DMS153 treated with DMSO at 0.1 percent for 48 hours (cell line): ENCODE measurements at regions not wholly inside any gene's neighbourhood (a gene's known extent, or its start where the extent isn't known, plus 50 kb on each side); places are given as distances from the start of the nearest gene placed in this dataset.
A peak's percentile ranks its signal among the peaks of the same experiment; 100 is the strongest.

ENCODE experiments used
- DNase-seq: peaks from one replicate; lab custom pipeline; 2025; ENCODE audit not compliant: unreplicated experiment; lab: John Stamatoyannopoulos, UW

DNA sequence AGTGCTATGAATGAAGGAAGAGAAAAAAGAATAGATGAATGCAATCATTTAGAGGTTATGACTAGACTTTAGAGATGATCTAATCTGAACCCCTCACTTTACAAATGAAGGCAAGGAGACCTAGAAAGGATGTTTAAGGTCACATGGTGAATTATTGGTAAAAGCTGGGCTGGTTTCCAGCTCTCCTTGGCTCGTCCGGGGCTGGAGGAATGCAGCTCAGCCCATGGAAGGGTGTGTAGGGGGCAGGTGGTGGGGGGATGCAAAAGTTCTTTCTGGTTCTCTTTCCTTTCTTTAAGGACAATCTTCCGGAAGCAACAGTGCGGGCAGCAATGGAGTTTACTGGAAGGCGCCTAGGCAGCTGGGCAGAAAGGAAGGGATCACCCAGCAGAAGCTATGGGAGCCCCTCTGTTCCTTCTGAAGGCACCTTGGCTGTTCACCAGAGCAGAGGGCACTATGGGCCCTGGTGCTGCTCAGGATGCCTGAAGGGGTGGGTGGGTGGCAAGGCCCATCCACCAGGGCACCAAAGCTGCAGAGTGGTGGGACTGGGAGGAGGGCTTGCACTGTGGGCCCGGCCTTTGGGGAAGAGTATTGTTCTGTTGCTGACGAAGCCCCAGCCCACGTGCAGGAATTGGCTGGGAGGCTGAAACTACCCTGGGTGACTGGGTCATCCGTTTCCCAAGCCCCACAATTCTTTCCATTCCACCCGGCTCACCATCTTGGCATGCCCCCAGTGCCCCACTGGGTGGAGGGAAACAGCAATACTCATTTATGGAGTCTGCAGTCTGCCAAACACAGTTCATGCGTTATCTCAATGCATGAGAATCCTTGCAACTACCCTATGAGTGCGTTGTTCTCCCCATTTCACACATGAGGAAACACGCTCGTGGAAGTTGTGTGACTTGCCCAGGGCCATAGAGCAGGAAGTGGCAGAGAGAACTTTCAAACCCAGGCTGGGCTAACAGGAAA, 78.2 kb downstream of the IRF2BPL start:
- no peak for DNase-seq

DNA sequence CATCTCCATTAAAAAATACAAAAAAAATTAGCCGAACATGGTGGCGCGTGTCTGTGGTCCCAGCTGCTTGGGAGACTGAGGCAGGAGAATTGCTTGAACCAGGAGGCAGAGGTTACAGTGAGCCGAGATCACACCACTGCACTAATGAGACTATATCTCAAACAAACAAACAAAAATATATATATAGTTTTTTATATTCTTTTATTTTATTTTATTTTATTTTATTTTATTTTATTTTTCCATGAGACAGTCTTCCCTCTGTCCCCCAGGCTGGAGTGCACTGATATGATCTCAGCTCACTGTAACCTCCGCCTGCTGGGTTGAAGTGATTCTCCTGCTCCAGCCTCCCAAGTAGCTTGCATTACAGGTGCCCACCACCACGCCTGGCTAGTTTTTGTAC, 79.5 kb downstream of the IRF2BPL start:
- DNase-seq: no peak

DNA sequence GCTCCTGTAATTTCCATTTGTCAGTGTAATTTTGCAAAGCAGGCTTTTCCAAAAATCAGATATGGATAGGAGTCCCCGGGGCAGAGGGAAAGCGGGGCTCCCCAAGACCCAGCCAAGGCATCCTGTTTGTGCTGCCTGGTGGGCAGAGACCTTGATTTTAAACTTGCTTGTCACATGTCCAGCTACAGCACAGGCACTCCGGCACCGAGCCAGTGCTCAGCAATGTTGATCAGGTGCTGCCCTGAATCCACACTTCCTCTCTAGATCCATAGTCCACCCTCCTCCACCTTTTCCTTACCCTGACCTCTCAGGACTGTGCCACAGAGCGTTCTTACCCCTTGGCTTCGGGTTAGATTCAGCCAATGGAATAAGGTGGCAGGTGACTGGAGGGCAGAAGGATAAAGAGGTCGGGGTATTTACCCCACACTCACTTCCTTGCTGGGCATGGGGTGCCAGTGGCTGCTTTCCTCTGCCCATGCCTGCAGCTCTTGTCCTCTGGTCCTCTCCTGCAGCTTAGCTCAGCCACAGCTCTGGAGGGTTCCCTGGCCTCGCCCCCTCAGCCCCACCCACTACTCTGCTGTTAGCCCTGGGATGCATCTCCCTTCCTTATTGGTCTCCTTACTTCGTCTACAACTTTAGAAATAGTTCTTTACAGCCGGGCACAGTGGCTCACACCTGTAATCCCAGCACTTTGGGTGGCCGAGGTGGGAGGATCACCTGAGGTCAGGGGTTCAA, 80.1 kb downstream of the IRF2BPL start:
- no peak for DNase-seq

DNA sequence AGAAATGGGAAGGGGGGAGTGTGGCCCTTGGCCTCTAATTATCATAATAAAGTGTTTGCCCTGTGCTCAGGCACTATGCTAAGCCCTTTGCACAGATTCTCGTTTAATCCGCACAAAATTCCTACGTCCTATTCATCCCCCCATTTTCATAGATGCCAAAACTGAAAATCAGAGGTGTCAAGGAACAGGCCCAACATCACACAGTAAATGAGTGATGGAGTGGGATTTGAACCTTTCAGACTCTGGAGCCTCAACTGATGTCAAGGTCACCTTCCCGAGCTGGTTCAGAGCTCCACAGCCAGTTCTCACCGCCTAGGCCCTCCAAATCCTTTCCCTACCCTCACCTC, 80.7 kb downstream of the IRF2BPL start:
- no peak for DNase-seq

DNA sequence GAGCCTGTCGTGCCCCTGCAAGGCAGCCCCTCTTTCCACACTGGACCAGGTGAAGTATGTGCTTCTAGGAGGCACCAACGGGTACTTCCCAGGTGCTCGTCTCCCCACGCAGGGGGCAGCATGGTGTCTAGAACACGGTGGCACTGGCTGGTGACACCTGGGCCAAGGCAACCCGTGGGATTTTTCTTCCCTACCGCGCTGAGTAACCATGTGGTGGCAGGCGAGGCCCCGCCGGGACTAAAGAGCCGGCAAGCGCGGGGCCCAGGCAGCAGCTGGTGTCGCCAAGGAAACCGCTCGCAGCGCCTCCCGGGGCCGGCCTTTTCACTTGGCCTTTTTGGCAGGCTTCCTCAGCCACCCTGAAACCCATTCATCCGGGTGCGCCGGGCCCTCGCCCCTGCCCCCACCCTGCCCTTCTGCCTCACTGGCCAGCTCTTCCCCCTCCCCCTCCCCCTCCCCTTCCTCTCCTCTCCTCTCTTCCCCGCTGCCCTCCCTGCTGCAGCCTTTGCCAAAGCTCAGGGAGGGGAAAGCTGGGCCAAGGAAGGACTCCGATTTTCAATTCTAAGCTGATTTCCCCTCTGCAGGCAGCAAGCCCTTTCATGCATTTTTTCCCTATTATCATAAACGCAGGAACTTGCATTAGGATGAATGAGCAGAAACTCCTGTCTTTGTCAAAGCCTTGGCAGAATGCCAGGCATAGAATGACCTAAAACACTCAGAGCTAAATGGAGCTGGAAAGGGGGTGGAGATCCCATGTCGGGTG, 81.2 kb downstream of the IRF2BPL start:
- DNase-seq: peak; percentile 98

DNA sequence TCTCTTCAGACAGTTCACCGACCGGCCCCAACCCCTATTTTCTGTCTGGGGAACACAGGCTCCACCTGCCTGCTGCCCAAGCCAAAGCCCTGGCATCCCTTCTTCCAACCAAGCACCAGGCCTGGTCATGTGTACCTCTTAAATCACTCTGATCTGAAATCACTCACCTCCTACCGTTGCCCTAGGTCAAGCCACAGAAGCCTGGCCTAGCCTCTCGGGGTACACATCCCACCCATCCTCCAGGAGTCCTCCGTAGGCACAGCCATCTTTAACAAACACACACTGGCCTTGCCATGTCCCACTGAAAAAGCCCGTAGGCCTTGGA, 81.8 kb downstream of the IRF2BPL start:
- DNase-seq: no peak

DNA sequence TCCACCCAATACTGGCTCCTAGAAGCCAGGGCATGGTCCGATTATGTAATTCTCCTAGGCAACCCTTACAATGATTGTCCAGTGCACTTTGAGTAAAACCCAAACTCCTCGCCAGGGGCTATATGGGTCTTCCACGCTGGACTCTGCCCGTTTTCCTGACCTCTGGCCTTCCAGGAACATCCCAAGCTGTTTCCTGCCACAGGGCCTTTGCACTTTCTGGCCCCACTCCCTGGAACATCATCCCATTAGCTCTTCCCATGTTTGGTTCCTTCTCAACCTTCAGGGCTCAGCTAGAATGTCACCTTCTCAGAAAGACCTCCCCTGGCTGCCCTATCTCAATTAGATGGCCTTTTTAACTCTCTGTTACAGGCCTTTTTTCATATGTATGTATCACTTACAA, 85.4 kb downstream of the IRF2BPL start:
- DNase-seq: no peak

DNA sequence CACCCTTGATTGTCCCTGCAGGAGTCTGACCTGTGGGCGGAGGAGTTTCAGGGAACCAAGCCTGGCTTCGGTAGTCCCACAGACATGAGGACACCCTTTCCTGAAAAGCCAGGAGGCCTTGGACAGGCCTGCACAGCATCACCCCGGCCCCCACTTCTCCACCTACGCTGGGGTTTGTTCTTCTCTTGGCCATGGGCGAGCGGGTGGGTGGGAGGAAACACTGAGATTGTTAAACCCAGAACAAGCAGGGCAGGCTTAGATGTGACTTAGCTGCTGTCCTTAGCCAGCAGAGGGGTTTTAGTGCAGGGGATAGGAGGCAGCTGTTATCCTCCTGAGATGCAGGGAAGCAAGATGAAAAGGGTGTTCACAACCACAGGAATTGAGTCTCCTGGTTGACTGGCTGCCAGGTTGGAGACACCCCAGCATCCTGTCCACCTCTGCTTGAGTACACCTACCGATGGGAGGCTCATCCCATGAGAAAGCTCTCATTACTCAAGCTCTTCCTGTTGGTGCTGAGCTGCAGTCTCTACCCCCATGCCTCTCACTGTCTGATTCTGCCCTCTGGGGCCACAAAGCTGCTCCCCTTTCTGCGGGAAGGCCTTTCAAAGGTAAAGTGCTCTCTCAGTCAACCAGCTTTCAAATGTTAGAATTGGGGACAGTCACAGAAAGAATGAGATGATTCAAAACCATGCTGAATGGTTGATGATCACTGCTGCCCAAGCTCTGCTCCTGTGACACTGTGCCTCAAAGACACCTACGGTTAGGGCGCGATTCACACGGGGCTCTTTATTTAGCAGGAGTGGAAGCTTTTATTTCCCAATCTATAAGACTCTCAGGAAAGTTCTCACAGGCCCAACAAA, 86.3 kb downstream of the IRF2BPL start:
- DNase-seq: no peak

DNA sequence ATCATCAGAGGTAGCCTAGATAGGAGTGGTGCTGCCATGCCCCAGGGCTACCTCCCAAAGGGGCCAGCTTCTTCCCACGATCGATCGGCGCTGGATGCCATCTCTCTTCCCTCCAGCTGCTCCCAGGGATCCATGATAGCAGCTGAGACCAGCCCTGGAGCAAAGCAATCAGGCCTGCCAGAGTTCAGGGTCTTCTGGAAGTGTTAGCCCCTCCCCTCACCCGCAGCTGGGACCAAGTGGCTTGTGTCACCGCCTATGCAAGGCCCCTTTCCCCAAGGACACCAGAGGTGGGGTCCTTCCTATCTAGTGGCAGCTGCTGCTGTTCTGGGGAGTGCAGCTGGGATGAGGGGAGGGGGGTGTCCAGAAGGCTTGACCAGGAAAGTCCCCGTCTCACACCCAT, 87.0 kb downstream of the IRF2BPL start:
- no peak for DNase-seq

DNA sequence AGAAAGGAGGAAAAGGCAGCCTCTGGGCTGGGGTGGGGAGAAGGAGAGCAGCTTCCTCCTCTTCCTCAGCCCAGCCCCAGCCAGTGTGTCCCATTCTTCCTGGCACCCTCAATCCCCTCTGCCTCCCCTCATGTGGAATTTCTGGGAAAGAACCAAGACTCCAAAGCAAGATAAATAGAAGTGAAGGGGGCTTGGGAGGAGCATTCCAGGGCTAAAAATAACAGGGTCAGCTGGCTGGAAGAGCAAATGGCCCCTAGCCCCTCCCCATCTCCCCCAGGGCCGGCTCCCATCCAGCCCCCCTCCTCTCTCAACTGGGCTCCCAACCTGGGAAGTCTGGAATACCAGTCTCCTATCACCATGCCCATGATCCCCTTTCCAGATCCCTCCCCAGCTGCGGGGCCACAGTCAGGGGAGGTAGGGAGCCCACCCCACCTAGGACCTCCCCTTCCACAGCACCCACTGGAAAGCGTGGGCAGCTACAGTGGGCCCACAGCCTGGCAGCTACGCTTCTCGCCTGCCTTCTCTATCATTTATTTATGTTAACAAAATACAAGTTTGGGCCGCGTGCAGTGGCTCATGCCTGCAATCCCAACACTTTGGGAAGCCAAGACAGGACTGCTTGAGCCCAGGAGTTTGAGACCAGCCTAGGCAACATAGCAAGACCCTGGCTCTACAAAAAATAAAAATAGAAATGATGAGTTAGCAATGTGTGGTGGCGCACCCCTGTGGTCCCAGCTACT, 88.3 kb downstream of the IRF2BPL start:
- DNase-seq: no peak

DNA sequence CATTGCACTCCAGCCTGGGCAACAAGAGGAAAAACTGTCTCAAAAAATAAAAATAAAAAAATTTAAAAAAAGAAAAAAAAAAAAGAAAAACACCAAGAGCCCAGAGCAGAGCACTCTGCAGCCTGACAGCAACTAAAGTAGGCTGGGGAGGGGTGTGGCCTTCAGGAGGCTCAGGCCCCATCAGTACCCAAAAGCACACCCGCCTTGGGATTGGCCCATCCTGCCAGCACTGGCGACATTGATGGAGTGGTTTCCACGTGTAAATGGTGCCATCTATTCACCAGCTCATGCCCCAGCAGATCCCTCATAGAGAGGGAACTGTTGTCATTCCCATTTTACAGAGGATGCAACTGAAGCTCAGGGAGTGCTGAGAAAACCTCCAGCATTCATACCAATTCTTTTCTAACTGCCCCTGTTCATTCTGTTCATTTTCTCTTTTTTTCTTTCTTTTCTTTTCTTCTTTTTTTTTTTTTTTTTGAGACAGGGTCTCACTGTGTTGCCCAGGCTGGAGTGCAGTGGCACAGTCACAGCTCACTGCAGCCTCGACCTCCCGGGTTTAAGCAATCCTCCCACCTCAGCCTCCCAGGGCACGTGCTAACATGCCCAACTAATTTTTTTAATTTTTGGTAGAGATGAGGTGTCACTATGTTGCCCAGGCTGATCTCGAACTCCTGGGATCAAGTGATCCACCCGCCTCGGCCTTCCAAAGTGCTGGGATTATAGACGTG, 89.3 kb downstream of the IRF2BPL start:
- no peak for DNase-seq

DNA sequence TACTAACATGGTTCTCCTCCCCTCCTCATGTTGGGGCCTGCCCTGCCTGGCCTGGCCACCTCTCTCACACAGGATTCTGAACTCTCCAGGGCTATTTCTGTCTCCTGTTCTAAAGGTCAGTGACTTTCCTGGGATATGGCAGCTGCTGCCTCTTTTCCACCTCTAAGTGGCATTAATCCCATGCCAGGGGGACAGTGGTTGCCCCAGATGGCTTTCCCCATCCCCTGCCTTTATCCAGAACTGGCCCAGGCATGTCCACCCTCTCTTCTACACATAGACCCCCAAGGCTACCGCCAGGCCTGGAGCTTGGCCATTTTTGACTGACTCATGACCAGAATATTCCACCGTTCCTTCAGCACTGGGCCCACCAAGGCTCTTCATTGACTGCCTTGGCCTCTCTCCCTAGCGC, 90.4 kb downstream of the IRF2BPL start:
- DNase-seq: no peak

DNA sequence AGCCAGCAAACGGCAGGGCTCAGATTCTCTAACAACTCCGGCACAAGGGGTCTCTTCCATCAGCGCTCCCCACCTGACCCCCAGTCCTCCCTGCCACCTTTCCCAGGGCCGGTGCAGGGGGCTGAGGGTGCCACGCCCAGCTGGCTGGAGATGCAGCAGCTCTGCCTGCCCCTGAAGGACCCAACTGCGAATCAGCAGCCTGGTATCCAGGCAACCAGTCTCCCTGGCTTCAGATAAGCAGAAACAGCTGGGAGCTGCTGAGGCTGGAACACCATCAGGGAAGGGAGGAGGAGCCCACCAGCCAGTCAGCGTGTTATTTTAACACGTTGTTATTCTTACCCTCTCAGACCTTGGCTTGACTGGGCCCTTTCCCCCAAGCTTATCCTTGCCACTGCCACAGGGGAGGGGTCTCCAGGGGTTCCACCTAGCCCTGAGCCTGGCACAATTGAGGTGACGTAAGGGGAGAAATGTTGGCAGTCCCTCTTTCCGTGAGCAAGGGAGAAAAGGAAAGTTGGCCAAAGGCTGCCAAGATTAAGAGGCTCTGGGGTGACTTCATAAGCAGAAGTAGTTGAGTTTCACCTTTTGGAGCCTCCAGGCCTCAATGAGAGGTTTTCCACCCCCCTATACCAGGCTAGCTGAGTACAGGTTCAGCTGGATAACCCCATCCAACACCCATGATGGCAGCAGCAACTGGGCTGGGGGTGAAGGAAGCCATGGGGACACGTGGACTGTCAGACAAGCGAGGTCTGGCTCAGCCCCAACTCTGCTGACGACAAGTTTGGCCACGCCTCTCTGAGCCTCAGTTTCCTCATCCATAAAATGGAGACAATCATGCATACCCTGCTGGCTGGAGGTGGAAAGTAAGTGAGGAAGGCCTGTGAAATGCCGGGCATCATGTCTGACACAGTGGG, 91.1 kb downstream of the IRF2BPL start:
- DNase-seq: peak; percentile 51

DNA sequence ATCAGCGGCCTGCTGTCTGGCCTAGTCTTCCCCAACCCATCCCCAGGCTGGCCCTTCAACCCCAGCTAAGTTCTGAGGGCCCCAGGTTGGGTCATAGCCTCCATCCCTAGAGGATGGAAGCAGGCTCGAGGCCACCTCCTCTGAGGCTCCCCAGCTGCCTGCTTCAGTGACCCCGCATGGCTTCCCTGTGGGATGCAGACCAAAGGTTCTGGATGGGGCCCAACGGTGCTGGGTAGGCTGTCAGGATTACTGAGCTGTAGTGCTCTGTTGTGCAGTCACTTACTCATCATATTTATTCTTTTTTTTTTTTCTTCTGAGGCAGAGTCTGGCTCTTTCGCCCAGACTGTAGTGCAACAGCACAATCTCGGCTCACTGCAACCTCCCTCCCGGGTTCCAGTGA, 92.0 kb downstream of the IRF2BPL start:
- no peak for DNase-seq

DNA sequence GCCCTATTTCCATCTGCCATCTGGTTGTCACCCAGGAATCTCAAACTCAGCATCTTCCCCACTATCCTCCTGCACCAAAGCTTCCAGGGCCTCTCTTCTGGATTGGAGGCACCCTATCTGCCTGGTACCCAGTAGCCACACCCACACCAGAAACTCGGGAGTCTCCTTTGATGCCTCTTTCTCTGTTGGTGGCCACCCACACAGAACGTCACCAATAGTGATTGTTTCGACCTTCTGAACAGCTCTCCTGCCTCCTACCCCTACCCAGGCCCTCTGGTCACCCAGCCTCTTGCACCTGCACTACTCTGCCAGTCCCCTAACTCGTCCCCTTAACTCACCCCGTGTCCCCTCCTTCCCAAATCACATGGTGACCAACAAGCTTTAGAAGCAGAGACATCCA, 95.0 kb downstream of the IRF2BPL start:
- DNase-seq: no peak

DNA sequence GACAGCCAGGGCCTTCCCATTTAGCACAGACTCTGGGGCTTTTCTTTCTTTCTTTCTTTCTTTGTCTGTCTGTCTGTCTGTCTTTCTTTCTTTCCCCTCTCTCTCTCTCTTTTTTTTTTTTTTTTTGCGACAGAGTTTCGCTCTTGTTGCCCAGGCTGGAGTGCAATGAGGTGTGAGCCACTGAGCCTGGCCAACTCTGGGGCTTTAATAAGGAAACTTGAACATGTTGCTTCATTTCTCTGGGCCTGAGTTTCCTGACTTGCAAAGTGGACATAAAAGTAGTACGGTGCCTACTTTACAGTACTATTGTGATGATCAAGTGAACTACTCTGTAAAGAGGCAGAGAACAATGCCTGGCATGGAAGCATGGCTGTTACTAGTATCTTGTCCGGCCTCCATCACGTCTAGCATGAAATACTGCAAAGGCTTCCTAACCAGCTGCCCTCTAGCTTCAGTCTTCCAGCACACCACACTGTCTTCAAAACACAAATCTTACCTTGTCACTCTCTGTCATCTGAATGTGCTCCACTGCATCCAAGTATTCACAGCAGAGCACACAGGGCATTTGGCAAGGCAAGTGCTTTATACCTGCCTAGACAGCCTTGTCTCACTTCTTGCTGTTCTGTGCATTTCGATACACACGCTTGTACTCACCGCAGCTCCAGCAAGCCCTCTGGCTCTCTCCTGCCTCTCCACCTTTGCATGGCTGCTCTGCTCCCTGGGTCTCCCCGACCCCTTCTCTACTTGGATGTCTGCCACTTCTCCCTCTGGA, 96.7 kb downstream of the IRF2BPL start:
- no peak for DNase-seq

DNA sequence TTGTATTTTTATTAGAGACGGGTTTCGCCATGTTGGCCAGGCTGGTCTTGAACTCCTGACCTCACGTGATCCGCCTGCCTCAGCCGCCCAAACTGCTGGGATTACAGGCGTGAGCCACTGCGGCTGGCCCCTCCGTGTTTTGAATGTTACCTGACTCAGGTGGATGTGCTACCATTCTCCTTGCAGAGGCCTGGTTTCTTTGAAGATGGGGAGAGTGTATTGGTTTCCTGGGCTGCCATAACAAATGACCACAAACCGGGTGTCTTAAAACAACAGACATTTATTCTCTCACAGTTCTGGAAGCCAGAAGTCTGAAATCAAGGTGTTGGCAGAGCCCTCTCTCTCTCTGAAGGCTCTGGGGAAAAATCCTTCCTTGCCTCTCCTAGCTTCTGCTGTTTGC, 98.0 kb downstream of the IRF2BPL start:
- no peak for DNase-seq

DNA sequence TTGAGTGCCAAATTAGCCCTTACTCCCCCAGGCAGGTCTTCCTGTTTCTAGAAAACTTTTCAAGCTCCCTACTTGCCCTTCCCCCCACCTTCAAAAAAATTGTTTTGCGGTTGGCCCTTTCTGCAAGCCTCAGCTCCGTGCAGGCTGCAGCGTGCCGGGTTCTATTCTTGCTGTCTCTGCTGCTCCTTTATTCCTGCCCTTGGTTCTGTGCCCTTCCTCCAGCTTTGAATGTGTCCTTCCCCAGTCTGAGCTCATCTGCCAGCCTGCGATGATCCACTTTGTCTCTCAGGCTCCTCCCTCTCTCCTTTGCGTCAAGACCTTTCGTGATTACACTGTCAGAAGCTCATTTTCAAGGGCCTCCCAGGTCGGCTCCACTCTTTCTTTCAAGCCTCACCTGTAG, 98.6 kb downstream of the IRF2BPL start:
- no peak for DNase-seq
